ENCODE measurements at regions not wholly inside any gene's neighbourhood (a gene's known extent, or its start where the extent isn't known, plus 50 kb on each side); places are given as distances from the start of the nearest gene placed in this dataset.

- no peaks in the 10 kb centered on the region for H3K36me3 Mint-ChIP-seq (ENCODE audit: insufficient read depth)
- no peaks in the 10 kb centered on the region for H3K27me3 Mint-ChIP-seq
- DNase-seq (ENCODE audit: low spot score in 2 of 2) (no peak), ATAC-seq (replicated peaks; ENCODE audit: extremely low read depth, poor library complexity, severe bottlenecking) (no peak)
- H3K27ac Mint-ChIP-seq (ENCODE audit: low read depth) = no peak overlapping the region
- no peaks in the 10 kb centered on the region for H3K4me1 Mint-ChIP-seq
- H3K9me3 Mint-ChIP-seq = no peaks in the 10 kb centered on the region
- no peak overlapping the region for H3K4me3 Mint-ChIP-seq
These were observed 77.4 kb upstream of the WWC1 start for GRCh38 chr5:168214071-168214470.

DNA sequence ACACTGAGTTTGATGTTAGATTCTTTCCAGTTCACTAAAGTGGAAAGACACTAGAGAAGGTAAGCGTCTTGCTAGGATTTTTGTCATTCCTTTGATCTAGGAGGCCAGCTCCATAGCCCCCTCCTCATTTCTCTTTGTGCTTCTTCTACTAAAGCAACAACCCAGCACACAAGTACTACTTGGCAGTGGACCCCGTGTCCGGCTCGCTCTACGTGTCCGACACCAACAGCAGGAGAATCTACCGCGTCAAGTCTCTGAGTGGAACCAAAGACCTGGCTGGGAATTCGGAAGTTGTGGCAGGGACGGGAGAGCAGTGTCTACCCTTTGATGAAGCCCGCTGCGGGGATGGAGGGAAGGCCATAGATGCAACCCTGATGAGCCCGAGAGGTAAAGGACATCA lies 76.6 kb upstream of the WWC1 start:
- Mint-ChIP-seq H3K4me3 (no peak overlapping the region), H3K27ac (ENCODE audit: low read depth) (no peak overlapping the region), H3K9me3 (no peaks in the 10 kb centered on the region), H3K4me1 (peaks cover 7% of the 10 kb centered on the region), H3K27me3 (no peaks in the 10 kb centered on the region), H3K36me3 (ENCODE audit: insufficient read depth) (no peaks in the 10 kb centered on the region)
- DNase-seq (ENCODE audit: low spot score in 2 of 2) (no peak), ATAC-seq (replicated peaks; ENCODE audit: extremely low read depth, poor library complexity, severe bottlenecking) (no peak)

DNA sequence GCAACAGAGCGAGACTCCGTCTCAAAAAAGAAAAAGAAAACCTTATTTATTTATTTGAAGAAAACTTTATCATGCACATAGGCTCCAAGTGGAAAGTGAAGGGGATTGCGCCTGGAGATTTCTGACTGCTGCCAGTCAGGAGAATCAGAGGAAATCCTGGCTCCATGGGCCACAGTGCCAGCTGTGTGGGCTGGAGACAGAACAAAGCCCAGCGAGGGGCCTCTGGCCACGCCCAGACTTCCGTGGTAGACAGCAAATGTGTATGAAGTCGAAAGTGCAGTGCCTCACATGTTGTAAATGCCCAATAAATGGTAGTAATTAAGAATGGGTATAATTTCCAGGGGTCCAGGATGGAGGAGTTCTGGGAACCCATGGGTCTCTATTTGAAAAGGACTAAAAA lies 75.8 kb upstream of the WWC1 start:
- Mint-ChIP-seq H3K9me3 (no peaks in the 10 kb centered on the region), H3K36me3 (ENCODE audit: insufficient read depth) (no peaks in the 10 kb centered on the region), H3K4me1 (peaks cover 9% of the 10 kb centered on the region), H3K4me3 (no peak overlapping the region), H3K27me3 (no peaks in the 10 kb centered on the region), H3K27ac (ENCODE audit: low read depth) (no peak overlapping the region)
- ATAC-seq (replicated peaks; ENCODE audit: extremely low read depth, poor library complexity, severe bottlenecking) (no peak), DNase-seq (ENCODE audit: low spot score in 2 of 2) (no peak)

DNA sequence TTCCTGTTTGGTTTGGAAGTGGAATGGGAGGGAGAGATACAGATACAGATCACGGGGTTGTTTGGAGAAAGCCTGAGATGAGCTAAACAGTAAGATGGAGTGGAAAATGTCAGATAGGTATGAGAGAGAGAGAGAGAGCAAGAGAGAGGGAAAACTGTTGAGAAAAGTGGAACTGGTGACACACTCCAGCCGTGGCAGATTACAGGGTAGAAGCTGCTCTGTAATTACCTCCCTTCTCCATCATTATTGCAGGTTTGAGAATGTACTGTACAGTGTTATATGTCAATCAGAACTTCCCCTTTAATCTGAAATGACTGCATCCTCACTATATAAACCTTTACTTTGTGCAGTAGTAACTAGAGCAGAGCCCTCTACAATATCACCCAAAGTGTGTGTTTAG lies 74.5 kb upstream of the WWC1 start:
- DNase-seq (ENCODE audit: low spot score in 2 of 2) = no peak
- no peaks in the 10 kb centered on the region for H3K36me3 Mint-ChIP-seq (ENCODE audit: insufficient read depth)
- no peak overlapping the region for H3K4me3 Mint-ChIP-seq
- no peaks in the 10 kb centered on the region for H3K27me3 Mint-ChIP-seq
- ATAC-seq (replicated peaks; ENCODE audit: extremely low read depth, poor library complexity, severe bottlenecking) = no peak
- H3K4me1 Mint-ChIP-seq = peaks cover 9% of the 10 kb centered on the region
- H3K27ac Mint-ChIP-seq (ENCODE audit: low read depth) = no peak overlapping the region
- H3K9me3 Mint-ChIP-seq = no peaks in the 10 kb centered on the region

DNA sequence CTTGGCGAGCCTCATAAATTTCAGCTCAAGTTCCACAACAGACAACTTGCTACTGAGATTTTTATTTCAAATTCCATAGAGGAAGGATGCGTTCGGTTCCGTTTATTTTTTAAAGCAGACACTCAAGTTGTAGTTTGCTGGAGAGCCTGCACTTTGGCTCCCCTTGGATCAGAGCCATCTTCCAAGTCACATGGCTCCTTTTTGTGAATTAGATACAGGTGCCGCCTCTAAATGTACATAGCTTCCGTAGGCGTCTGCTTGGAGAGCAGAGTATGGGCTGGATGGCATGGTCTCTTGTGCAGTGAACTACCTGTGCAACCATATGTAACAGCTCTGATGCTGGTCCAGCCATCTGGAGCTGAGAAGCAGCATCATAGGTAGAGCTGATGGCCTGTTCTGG lies 73.9 kb upstream of the WWC1 start:
- Mint-ChIP-seq H3K27ac (ENCODE audit: low read depth) (no peak overlapping the region), H3K9me3 (no peaks in the 10 kb centered on the region), H3K4me3 (no peak overlapping the region), H3K4me1 (peaks cover 9% of the 10 kb centered on the region), H3K27me3 (no peaks in the 10 kb centered on the region), H3K36me3 (ENCODE audit: insufficient read depth) (no peaks in the 10 kb centered on the region)
- DNase-seq (ENCODE audit: low spot score in 2 of 2) = no peak
- no peak for ATAC-seq (replicated peaks; ENCODE audit: extremely low read depth, poor library complexity, severe bottlenecking)

GRCh38 chr5:168218746-168219145 lies 72.7 kb upstream of the WWC1 start:
- Mint-ChIP-seq H3K4me1 (peaks cover 9% of the 10 kb centered on the region), H3K9me3 (no peaks in the 10 kb centered on the region), H3K36me3 (ENCODE audit: insufficient read depth) (no peaks in the 10 kb centered on the region), H3K27ac (ENCODE audit: low read depth) (no peak overlapping the region), H3K27me3 (no peaks in the 10 kb centered on the region), H3K4me3 (no peak overlapping the region)
- DNase-seq (ENCODE audit: low spot score in 2 of 2) = no peak
- no peak for ATAC-seq (replicated peaks; ENCODE audit: extremely low read depth, poor library complexity, severe bottlenecking)

- H3K27me3 Mint-ChIP-seq = peaks cover 7% of the 10 kb centered on the region
- H3K4me3 Mint-ChIP-seq = no peak overlapping the region
- DNase-seq (ENCODE audit: low spot score in 2 of 2) = peak in 1 of 2 donors; percentile 16
- H3K27ac Mint-ChIP-seq (ENCODE audit: low read depth) = no peak overlapping the region
- ATAC-seq (replicated peaks; ENCODE audit: extremely low read depth, poor library complexity, severe bottlenecking) = peak; percentile 32
- H3K9me3 Mint-ChIP-seq = no peaks in the 10 kb centered on the region
- H3K4me1 Mint-ChIP-seq = peaks cover 9% of the 10 kb centered on the region
- H3K36me3 Mint-ChIP-seq (ENCODE audit: insufficient read depth) = no peaks in the 10 kb centered on the region
These were observed 71.7 kb upstream of the WWC1 start for GRCh38 chr5:168219515-168220410.

DNA sequence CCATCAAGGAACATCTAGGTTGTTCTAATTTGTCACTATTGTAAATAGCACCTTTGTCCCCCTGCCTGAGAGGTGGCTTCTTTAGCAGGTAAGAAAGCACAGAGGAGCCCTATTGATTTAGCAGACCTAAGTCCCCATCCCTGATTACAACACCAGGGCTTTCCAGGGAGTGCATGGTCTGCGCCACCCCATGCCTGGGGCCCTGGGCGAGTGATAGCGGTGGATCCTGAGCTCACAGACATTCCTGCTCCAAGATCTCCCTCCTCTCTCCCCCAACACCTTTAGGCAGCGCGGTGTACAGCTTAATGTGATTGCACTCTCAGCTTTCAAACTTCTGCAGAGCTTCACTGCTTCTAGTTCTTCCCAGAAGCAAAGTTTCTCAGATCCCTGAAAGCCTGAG lies 67.4 kb upstream of the WWC1 start:
- Mint-ChIP-seq H3K27me3 (peaks cover 11% of the 10 kb centered on the region), H3K4me3 (no peak overlapping the region), H3K9me3 (no peaks in the 10 kb centered on the region), H3K4me1 (peaks cover 13% of the 10 kb centered on the region), H3K36me3 (ENCODE audit: insufficient read depth) (no peaks in the 10 kb centered on the region), H3K27ac (ENCODE audit: low read depth) (no peak overlapping the region)
- no peak for ATAC-seq (replicated peaks; ENCODE audit: extremely low read depth, poor library complexity, severe bottlenecking)
- DNase-seq (ENCODE audit: low spot score in 2 of 2) = no peak

DNA sequence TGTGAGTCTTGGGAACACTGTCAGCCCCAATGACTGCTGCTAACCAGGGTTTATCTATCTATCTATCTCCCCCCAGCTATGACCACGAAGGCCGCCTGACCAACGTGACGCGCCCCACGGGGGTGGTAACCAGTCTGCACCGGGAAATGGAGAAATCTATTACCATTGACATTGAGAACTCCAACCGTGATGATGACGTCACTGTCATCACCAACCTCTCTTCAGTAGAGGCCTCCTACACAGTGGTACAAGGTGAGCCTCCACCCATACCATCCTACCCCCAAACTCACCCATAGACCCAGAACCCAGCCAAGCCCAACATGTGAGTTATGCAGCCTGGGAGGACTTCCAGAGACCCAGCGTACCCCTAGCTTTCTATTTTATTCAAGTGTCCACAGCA lies 65.4 kb upstream of the WWC1 start:
- Mint-ChIP-seq H3K4me1 (peaks cover 10% of the 10 kb centered on the region), H3K9me3 (no peaks in the 10 kb centered on the region), H3K27me3 (peaks cover 11% of the 10 kb centered on the region), H3K4me3 (no peak overlapping the region), H3K27ac (ENCODE audit: low read depth) (no peak overlapping the region), H3K36me3 (ENCODE audit: insufficient read depth) (no peaks in the 10 kb centered on the region)
- DNase-seq (ENCODE audit: low spot score in 2 of 2) = no peak
- no peak for ATAC-seq (replicated peaks; ENCODE audit: extremely low read depth, poor library complexity, severe bottlenecking)

DNA sequence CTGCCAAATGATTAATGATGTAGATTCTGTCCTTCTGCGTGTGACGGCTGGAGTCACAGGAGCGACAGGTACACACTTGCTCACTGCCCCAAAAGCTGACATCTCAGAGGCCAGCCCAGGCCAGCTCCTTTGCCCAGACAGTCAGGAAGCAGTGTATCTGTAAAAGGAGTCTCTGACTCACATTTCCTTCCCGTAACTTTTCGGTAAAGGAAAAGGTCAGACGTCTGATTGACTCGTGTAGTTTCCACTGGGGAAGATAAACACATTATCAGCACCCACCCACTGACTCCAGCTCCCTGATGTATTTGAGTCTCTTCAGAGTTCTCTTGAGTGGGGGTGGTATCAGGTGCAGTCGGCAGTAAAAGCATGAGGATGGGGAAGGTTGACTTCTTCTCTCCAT lies 64.4 kb upstream of the WWC1 start:
- Mint-ChIP-seq H3K4me1 (peaks cover 10% of the 10 kb centered on the region), H3K4me3 (no peak overlapping the region), H3K27me3 (peaks cover 11% of the 10 kb centered on the region), H3K27ac (ENCODE audit: low read depth) (no peak overlapping the region), H3K9me3 (no peaks in the 10 kb centered on the region), H3K36me3 (ENCODE audit: insufficient read depth) (no peaks in the 10 kb centered on the region)
- DNase-seq (ENCODE audit: low spot score in 2 of 2) (no peak), ATAC-seq (replicated peaks; ENCODE audit: extremely low read depth, poor library complexity, severe bottlenecking) (no peak)

DNA sequence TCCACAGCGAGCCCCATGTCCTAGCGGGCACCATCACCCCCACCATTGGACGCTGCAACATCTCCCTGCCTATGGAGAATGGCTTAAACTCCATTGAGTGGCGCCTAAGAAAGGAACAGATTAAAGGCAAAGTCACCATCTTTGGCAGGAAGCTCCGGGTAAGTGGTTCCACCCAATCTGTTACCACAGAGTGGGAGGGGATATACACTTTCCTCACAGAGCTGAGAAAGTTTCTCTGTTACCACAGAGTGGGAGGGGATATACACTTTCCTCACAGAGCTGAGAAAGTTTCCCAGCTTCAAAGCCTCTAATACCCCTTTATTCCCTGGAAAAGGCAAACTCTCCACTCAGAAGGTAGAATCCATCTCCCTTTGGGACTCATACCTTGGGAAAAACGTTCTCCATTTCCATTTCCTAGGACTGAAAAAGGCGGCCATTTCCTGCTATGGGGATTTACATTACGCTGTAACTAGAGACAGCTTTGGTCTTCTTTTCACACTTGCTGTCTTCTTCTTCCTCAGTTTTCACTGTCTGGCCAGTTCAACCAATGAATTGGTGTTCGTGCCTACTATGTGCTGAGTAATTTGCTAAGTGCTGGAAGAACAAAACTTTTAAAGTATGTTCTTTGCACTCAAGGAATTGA lies 63.4 kb upstream of the WWC1 start:
- H3K9me3 Mint-ChIP-seq = no peaks in the 10 kb centered on the region
- H3K36me3 Mint-ChIP-seq (ENCODE audit: insufficient read depth) = no peaks in the 10 kb centered on the region
- peaks cover 10% of the 10 kb centered on the region for H3K4me1 Mint-ChIP-seq
- H3K4me3 Mint-ChIP-seq = peak overlapping the region; percentile 5
- H3K27ac Mint-ChIP-seq (ENCODE audit: low read depth) = peak overlapping the region; percentile 11
- DNase-seq (ENCODE audit: low spot score in 2 of 2) = no peak
- ATAC-seq (replicated peaks; ENCODE audit: extremely low read depth, poor library complexity, severe bottlenecking) = peak; percentile 80
- peaks cover 11% of the 10 kb centered on the region for H3K27me3 Mint-ChIP-seq

- Mint-ChIP-seq H3K4me3 (no peak overlapping the region), H3K27ac (ENCODE audit: low read depth) (no peak overlapping the region), H3K4me1 (peaks cover 10% of the 10 kb centered on the region), H3K36me3 (ENCODE audit: insufficient read depth) (no peaks in the 10 kb centered on the region), H3K27me3 (peaks cover 11% of the 10 kb centered on the region), H3K9me3 (no peaks in the 10 kb centered on the region)
- ATAC-seq (replicated peaks; ENCODE audit: extremely low read depth, poor library complexity, severe bottlenecking) (no peak), DNase-seq (ENCODE audit: low spot score in 2 of 2) (no peak)
These were observed 62.8 kb upstream of the WWC1 start for GRCh38 chr5:168228668-168229067.

- H3K4me1 Mint-ChIP-seq = peaks cover 6% of the 10 kb centered on the region
These were observed 57.3 kb upstream of the WWC1 start for GRCh38 chr5:168234133-168234532.

More at GRCh38 chr5:168234133-168234532, 57.3 kb upstream of the WWC1 start:
- ATAC-seq (replicated peaks; ENCODE audit: extremely low read depth, poor library complexity, severe bottlenecking) = no peak
- Mint-ChIP-seq H3K4me3 (no peak overlapping the region), H3K27me3 (no peaks in the 10 kb centered on the region), H3K27ac (ENCODE audit: low read depth) (no peak overlapping the region), H3K36me3 (ENCODE audit: insufficient read depth) (no peaks in the 10 kb centered on the region), H3K9me3 (no peaks in the 10 kb centered on the region)
- no peak for DNase-seq (ENCODE audit: low spot score in 2 of 2)
